ENCODE measurements at regions not wholly inside any gene's neighbourhood (a gene's known extent, or its start where the extent isn't known, plus 50 kb on each side); places are given as distances from the start of the nearest gene placed in this dataset.

DNA sequence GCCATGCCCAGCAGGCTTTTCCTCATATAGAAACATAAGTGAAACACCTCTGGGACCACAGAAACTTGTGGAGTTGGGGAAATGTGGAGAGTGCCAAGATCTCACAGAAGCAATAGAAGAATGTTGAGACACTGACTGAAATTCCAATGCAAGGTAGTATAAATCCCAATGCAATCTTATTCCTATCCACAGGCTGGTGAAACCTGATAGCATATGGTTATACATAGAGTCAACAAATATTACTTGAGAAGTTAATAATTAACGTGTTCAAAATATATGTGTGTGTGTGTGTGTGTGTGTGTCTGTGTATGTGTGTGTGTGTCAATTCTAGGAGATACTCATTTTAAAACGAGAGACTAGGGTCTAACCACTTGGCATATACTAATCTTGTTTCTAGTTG, 776.8 kb upstream of the ACVR2A start:
- ChIA-PET CTCF (no interaction called here), POLR2A (no interaction called here)
- H3K4me3 ChIP-seq (ENCODE audit: low read depth in 2 of 2, low read length in 2 of 2) = no peak overlapping the region
- TF ChIP-seq, protein P1, sequence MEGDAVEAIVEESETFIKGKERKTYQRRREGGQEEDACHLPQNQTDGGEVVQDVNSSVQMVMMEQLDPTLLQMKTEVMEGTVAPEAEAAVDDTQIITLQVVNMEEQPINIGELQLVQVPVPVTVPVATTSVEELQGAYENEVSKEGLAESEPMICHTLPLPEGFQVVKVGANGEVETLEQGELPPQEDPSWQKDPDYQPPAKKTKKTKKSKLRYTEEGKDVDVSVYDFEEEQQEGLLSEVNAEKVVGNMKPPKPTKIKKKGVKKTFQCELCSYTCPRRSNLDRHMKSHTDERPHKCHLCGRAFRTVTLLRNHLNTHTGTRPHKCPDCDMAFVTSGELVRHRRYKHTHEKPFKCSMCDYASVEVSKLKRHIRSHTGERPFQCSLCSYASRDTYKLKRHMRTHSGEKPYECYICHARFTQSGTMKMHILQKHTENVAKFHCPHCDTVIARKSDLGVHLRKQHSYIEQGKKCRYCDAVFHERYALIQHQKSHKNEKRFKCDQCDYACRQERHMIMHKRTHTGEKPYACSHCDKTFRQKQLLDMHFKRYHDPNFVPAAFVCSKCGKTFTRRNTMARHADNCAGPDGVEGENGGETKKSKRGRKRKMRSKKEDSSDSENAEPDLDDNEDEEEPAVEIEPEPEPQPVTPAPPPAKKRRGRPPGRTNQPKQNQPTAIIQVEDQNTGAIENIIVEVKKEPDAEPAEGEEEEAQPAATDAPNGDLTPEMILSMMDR (IDR thresholded peaks at IDR 0.05) = no peak
- TF ChIP-seq POLR2AphosphoS5 (IDR thresholded peaks at IDR 0.05; ENCODE audit: low read depth, low read length) (no peak), TCF7L2 (IDR thresholded peaks at IDR 0.05; ENCODE audit: low read depth, low read length) (no peak), SIN3A (IDR thresholded peaks at IDR 0.05; ENCODE audit: borderline replicate concordance, insufficient read depth, low read depth, low read length) (no peak)
- TF ChIP-seq, protein P2, sequence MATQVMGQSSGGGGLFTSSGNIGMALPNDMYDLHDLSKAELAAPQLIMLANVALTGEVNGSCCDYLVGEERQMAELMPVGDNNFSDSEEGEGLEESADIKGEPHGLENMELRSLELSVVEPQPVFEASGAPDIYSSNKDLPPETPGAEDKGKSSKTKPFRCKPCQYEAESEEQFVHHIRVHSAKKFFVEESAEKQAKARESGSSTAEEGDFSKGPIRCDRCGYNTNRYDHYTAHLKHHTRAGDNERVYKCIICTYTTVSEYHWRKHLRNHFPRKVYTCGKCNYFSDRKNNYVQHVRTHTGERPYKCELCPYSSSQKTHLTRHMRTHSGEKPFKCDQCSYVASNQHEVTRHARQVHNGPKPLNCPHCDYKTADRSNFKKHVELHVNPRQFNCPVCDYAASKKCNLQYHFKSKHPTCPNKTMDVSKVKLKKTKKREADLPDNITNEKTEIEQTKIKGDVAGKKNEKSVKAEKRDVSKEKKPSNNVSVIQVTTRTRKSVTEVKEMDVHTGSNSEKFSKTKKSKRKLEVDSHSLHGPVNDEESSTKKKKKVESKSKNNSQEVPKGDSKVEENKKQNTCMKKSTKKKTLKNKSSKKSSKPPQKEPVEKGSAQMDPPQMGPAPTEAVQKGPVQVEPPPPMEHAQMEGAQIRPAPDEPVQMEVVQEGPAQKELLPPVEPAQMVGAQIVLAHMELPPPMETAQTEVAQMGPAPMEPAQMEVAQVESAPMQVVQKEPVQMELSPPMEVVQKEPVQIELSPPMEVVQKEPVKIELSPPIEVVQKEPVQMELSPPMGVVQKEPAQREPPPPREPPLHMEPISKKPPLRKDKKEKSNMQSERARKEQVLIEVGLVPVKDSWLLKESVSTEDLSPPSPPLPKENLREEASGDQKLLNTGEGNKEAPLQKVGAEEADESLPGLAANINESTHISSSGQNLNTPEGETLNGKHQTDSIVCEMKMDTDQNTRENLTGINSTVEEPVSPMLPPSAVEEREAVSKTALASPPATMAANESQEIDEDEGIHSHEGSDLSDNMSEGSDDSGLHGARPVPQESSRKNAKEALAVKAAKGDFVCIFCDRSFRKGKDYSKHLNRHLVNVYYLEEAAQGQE (IDR thresholded peaks at IDR 0.05; ENCODE audit: insufficient read depth in 1 of 2, low read depth in 2 of 2, low read length in 1 of 2) = no peak
- DNase-seq (ENCODE audit: low read depth, low spot score) = no peak
- in situ Hi-C loops (cut with HindIII; ENCODE audit: low pct_unique_long_range_greater_than_20kb, low sequenced_read_pairs) = no loop called here
- no peaks in the 10 kb centered on the region for H3K27me3 ChIP-seq (ENCODE audit: control insufficient read depth, insufficient read depth, low read length)
- H3K9me3 ChIP-seq (ENCODE audit: control insufficient read depth, insufficient read depth, low read depth, low read length) = no peaks in the 10 kb centered on the region
- ATAC-seq = no peak
- BruUV-seq (replicated peaks) = no TSS peak
- no peak overlapping the region for H3K27ac ChIP-seq (ENCODE audit: low read length)
- H3K36me3 ChIP-seq (ENCODE audit: control insufficient read depth, insufficient read depth, low read length) = no peaks in the 10 kb centered on the region
- intact Hi-C loops (cut with micrococcal nuclease; ENCODE audit: unreplicated experiment) = no loop called here
- no peaks in the 10 kb centered on the region for H3K4me1 ChIP-seq (ENCODE audit: control insufficient read depth, insufficient read depth, low read length)

DNA sequence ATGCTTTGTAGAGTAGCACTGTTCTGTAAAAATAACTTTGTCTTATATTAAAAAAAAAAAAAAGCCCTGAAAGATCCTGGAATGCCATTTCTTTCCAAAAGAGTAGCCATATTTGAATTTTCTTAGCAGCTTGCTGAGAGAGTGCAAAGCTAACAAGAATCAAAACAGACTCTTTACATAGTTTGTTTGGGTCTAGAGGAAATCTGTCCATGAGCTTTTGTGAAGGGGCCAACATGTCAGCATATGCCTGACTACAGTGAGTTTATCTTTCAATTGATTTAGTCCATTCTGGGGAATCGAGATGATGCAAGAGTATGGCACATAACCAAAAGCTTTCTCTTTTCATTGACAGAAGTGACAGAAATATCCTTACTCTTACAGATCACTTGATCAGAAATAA, 777.7 kb upstream of the ACVR2A start:
- no peak for DNase-seq (ENCODE audit: low read depth, low spot score)
- Histone ChIP-seq H3K4me3 (ENCODE audit: low read depth in 2 of 2, low read length in 2 of 2) (no peak overlapping the region), H3K27ac (ENCODE audit: low read length) (no peak overlapping the region), H3K4me1 (ENCODE audit: control insufficient read depth, insufficient read depth, low read length) (no peaks in the 10 kb centered on the region), H3K27me3 (ENCODE audit: control insufficient read depth, insufficient read depth, low read length) (no peaks in the 10 kb centered on the region), H3K9me3 (ENCODE audit: control insufficient read depth, insufficient read depth, low read depth, low read length) (no peaks in the 10 kb centered on the region), H3K36me3 (ENCODE audit: control insufficient read depth, insufficient read depth, low read length) (no peaks in the 10 kb centered on the region)
- POLR2A ChIA-PET = no interaction called here
- TF ChIP-seq, protein P1 (IDR thresholded peaks at IDR 0.05) = no peak
- no peak for TF ChIP-seq TCF7L2 (IDR thresholded peaks at IDR 0.05; ENCODE audit: low read depth, low read length)
- BruUV-seq (replicated peaks) = no TSS peak
- intact Hi-C loops (cut with micrococcal nuclease; ENCODE audit: unreplicated experiment) = no loop called here
- CTCF ChIA-PET = no interaction called here
- ATAC-seq = no peak
- in situ Hi-C loops (cut with HindIII; ENCODE audit: low pct_unique_long_range_greater_than_20kb, low sequenced_read_pairs) = no loop called here

DNA sequence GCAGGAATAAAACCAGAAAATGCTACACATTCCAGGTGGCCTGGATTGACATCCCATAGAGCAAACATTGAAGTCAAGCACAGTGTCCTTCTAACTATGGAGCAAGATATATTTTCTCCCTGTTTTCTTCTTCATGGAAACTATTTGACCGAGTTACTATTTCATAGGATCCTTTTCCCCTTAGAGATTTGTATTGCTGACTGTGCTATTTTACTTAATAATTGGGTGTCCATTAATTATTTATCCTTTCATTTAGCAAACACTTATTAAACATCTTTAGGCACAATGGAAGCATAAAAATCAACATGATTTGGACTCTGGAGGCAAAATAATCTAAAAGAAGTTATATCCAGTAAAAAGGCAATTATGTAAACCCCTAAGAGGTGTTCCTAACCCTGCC, 782.8 kb upstream of the ACVR2A start:
- Histone ChIP-seq H3K36me3 (ENCODE audit: control insufficient read depth, insufficient read depth, low read length) (no peaks in the 10 kb centered on the region), H3K9me3 (ENCODE audit: control insufficient read depth, insufficient read depth, low read depth, low read length) (no peaks in the 10 kb centered on the region), H3K27ac (ENCODE audit: low read length) (no peak overlapping the region), H3K27me3 (ENCODE audit: control insufficient read depth, insufficient read depth, low read length) (no peaks in the 10 kb centered on the region), H3K4me3 (ENCODE audit: low read depth in 2 of 2, low read length in 2 of 2) (no peak overlapping the region), H3K4me1 (ENCODE audit: control insufficient read depth, insufficient read depth, low read length) (no peaks in the 10 kb centered on the region)
- intact Hi-C loops (cut with micrococcal nuclease; ENCODE audit: unreplicated experiment) = no loop called here
- no peak for DNase-seq (ENCODE audit: low read depth, low spot score)
- ATAC-seq = no peak
- in situ Hi-C loops (cut with HindIII; ENCODE audit: low pct_unique_long_range_greater_than_20kb, low sequenced_read_pairs) = no loop called here
- ChIA-PET CTCF (no interaction called here), POLR2A (no interaction called here)
- BruUV-seq (replicated peaks) = no TSS peak
- TF ChIP-seq, protein P1 (IDR thresholded peaks at IDR 0.05) = no peak
- TF ChIP-seq SIN3A (IDR thresholded peaks at IDR 0.05; ENCODE audit: borderline replicate concordance, insufficient read depth, low read depth, low read length) (no peak), POLR2AphosphoS5 (IDR thresholded peaks at IDR 0.05; ENCODE audit: low read depth, low read length) (no peak), TCF7L2 (IDR thresholded peaks at IDR 0.05; ENCODE audit: low read depth, low read length) (no peak)
- TF ChIP-seq, protein P2 (IDR thresholded peaks at IDR 0.05; ENCODE audit: insufficient read depth in 1 of 2, low read depth in 2 of 2, low read length in 1 of 2) = no peak
